ENCODE measurements at regions not wholly inside any gene's neighbourhood (a gene's known extent, or its start where the extent isn't known, plus 50 kb on each side); places are given as distances from the start of the nearest gene placed in this dataset.

- TF ChIP-seq CTCF (conservative IDR thresholded peaks at IDR 0.05 in 1 of 2, IDR thresholded peaks at IDR 0.05 in 1 of 2; ENCODE audit: low read depth in 1 of 2, low read length in 2 of 2) (no peak), EZH2 (IDR thresholded peaks at IDR 0.05; ENCODE audit: low read length, missing control alignments) (no peak)
Measured at GRCh38 chr15:97087006-97087741, 756.7 kb downstream of the NR2F2 start.

Measured in fibroblast of lung (primary cell).